Neural progenitor cell (in vitro differentiated cells): ENCODE measurements at regions not wholly inside any gene's neighbourhood (a gene's known extent, or its start where the extent isn't known, plus 50 kb on each side); places are given as distances from the start of the nearest gene placed in this dataset.

Experiments used
- DNase-seq: peaks from one replicate; pipeline ENCODE4 v3.0.0-alpha.2; 2016; ENCODE audit warnings: low spot score
- H2AFZ ChIP-seq: fragments of 200-600 bp; sonication (generic); replicated peaks from 2 replicates; pipeline ENCODE4 v1.6.1; 2016; ENCODE audit warnings: antibody characterized with exemption
- H3F3A ChIP-seq: fragments of 200-600 bp; sonication (generic); 2 replicates; pipeline ENCODE4 v1.6.1; 2016; ENCODE audit warnings: antibody characterized with exemption, low read depth
- H3K27ac ChIP-seq: fragments of 200-600 bp; sonication (generic); 2 replicates; pipeline ENCODE4 v1.5.1; 2016; ENCODE audit warnings: mild to moderate bottlenecking
- H3K27me3 ChIP-seq: fragments of 200-600 bp; sonication (generic); 2 replicates; pipeline ENCODE4 v1.6.1; 2016; ENCODE audit warnings: mild to moderate bottlenecking, moderate library complexity
- H3K36me3 ChIP-seq: fragments of 200-600 bp; sonication (generic); 2 replicates; pipeline ENCODE4 v1.5.1; 2016
- H3K4me1 ChIP-seq: fragments of 200-600 bp; sonication (generic); 2 replicates; pipeline ENCODE4 v1.6.1; 2016; ENCODE audit warnings: mixed run types
- H3K4me2 ChIP-seq: fragments of 200-600 bp; sonication (generic); 2 replicates; pipeline ENCODE4 v1.6.1; 2016
- H3K4me3 ChIP-seq: fragments of 200-600 bp; sonication (generic); 2 replicates; pipeline ENCODE4 v1.5.1; 2016
- H3K79me2 ChIP-seq: fragments of 200-600 bp; sonication (generic); 2 replicates; pipeline ENCODE4 v1.6.1; 2016; ENCODE audit warnings: low read depth
- H3K9ac ChIP-seq: fragments of 200-600 bp; sonication (generic); 2 replicates; pipeline ENCODE4 v1.6.1; 2016
- H3K9me3 ChIP-seq: fragments of 200-600 bp; sonication (generic); 2 replicates; pipeline ENCODE4 v1.5.1; 2016; ENCODE audit warnings: low read depth
- H4K20me1 ChIP-seq: fragments of 200-600 bp; sonication (generic); 2 replicates; pipeline ENCODE4 v1.6.1; 2016; ENCODE audit warnings: low read depth
- H3K27ac Mint-ChIP-seq: 3 replicates; pipeline ENCODE4 v1.8.0; 2021; ENCODE audit warnings: mixed read lengths
- H3K27me3 Mint-ChIP-seq: 2 replicates; pipeline ENCODE4 v1.8.0; 2022; ENCODE audit warnings: low read depth, mild to moderate bottlenecking, inconsistent platforms, moderate library complexity, mixed read lengths; ENCODE audit not compliant: insufficient read depth
- H3K36me3 Mint-ChIP-seq: 3 replicates; pipeline ENCODE4 v1.8.0; 2021; ENCODE audit warnings: mixed read lengths
- H3K4me1 Mint-ChIP-seq: 3 replicates; pipeline ENCODE4 v1.8.0; 2021; ENCODE audit warnings: mixed read lengths
- H3K4me3 Mint-ChIP-seq: 3 replicates; pipeline ENCODE4 v1.8.0; 2021; ENCODE audit warnings: mild to moderate bottlenecking, moderate library complexity, mixed read lengths
- H3K9me3 Mint-ChIP-seq: 3 replicates; pipeline ENCODE4 v1.8.0; 2020; ENCODE audit warnings: mixed read lengths
- CTCF ChIP-seq: fragments of 200-600 bp; sonication (generic); IDR thresholded peaks from 2 replicates; pipeline ENCODE4 v1.5.1; 2017; ENCODE audit warnings: antibody characterized with exemption, mild to moderate bottlenecking
- EZH2 ChIP-seq: fragments of 200-600 bp; sonication (generic); IDR thresholded peaks from 2 replicates; pipeline ENCODE4 v1.6.1; 2017; ENCODE audit warnings: antibody characterized with exemption, mild to moderate bottlenecking, moderate library complexity
- EZH2phosphoT487 ChIP-seq: fragments of 200-600 bp; sonication (generic); IDR thresholded peaks from 2 replicates; pipeline ENCODE4 v1.6.1; 2017; ENCODE audit warnings: antibody characterized with exemption

GRCh38 chr6:117200067-117200466 is 65.3 kb upstream of the VGLL2 start:
- Histone ChIP-seq H3F3A (no peaks in the 10 kb centered on the region), H3K27me3 (no peaks in the 10 kb centered on the region), H3K36me3 (no peaks in the 10 kb centered on the region), H2AFZ (no peak overlapping the region), H3K4me1 (peaks cover 5% of the 10 kb centered on the region), H3K4me2 (no peak overlapping the region), H3K27ac (no peak overlapping the region), H3K9me3 (no peaks in the 10 kb centered on the region), H4K20me1 (no peaks in the 10 kb centered on the region), H3K79me2 (no peaks in the 10 kb centered on the region), H3K9ac (no peak overlapping the region), H3K4me3 (no peak overlapping the region)
- no peak for DNase-seq
- no peak for TF ChIP-seq CTCF
- TF ChIP-seq EZH2 = no peak
- TF ChIP-seq EZH2phosphoT487 = no peak
- Mint-ChIP-seq H3K4me1 (peaks cover 9% of the 10 kb centered on the region), H3K36me3 (no peaks in the 10 kb centered on the region), H3K4me3 (no peak overlapping the region), H3K27me3 (peaks cover 2% of the 10 kb centered on the region), H3K9me3 (no peaks in the 10 kb centered on the region), H3K27ac (no peak overlapping the region)

- peaks cover 9% of the 10 kb centered on the region for H3K4me1 ChIP-seq
- no peaks in the 10 kb centered on the region for H3K36me3 ChIP-seq
- TF ChIP-seq CTCF (no peak), EZH2phosphoT487 (no peak), EZH2 (no peak)
- no peak overlapping the region for H3K9ac ChIP-seq
- Mint-ChIP-seq H3K9me3 (no peaks in the 10 kb centered on the region), H3K27me3 (peaks cover 2% of the 10 kb centered on the region), H3K4me1 (peaks cover 9% of the 10 kb centered on the region), H3K36me3 (no peaks in the 10 kb centered on the region), H3K27ac (no peak overlapping the region), H3K4me3 (no peak overlapping the region)
- no peak overlapping the region for H3K4me3 ChIP-seq
- no peak overlapping the region for H2AFZ ChIP-seq
- H3K27me3 ChIP-seq = no peaks in the 10 kb centered on the region
- no peak overlapping the region for H3K27ac ChIP-seq
- H4K20me1 ChIP-seq = no peaks in the 10 kb centered on the region
- H3F3A ChIP-seq = no peaks in the 10 kb centered on the region
- DNase-seq = no peak
- H3K4me2 ChIP-seq = no peak overlapping the region
- H3K79me2 ChIP-seq = no peaks in the 10 kb centered on the region
- H3K9me3 ChIP-seq = no peaks in the 10 kb centered on the region
Observed at GRCh38 chr6:117204903-117205302, 60.5 kb upstream of the VGLL2 start.

- Histone ChIP-seq H3K27ac (no peak overlapping the region), H3K9me3 (no peaks in the 10 kb centered on the region), H3K27me3 (no peaks in the 10 kb centered on the region), H3K4me1 (peaks cover 9% of the 10 kb centered on the region), H4K20me1 (no peaks in the 10 kb centered on the region), H3K4me2 (no peak overlapping the region), H3K36me3 (no peaks in the 10 kb centered on the region), H3F3A (no peaks in the 10 kb centered on the region), H3K4me3 (no peak overlapping the region), H3K79me2 (no peaks in the 10 kb centered on the region), H2AFZ (no peak overlapping the region), H3K9ac (no peak overlapping the region)
- no peak for DNase-seq
- Mint-ChIP-seq H3K4me3 (no peak overlapping the region), H3K27ac (no peak overlapping the region), H3K36me3 (no peaks in the 10 kb centered on the region), H3K9me3 (no peaks in the 10 kb centered on the region), H3K27me3 (peaks cover 2% of the 10 kb centered on the region), H3K4me1 (peaks cover 9% of the 10 kb centered on the region)
- TF ChIP-seq EZH2phosphoT487 (no peak), CTCF (no peak), EZH2 (no peak)
Observed at GRCh38 chr6:117205876-117206275, 59.5 kb upstream of the VGLL2 start.

- no peak overlapping the region for H3K4me3 ChIP-seq
- Mint-ChIP-seq H3K27me3 (peaks cover 2% of the 10 kb centered on the region), H3K27ac (no peak overlapping the region), H3K36me3 (no peaks in the 10 kb centered on the region), H3K9me3 (no peaks in the 10 kb centered on the region), H3K4me3 (no peak overlapping the region), H3K4me1 (peaks cover 9% of the 10 kb centered on the region)
- H3K4me1 ChIP-seq = peaks cover 9% of the 10 kb centered on the region
- no peak overlapping the region for H3K9ac ChIP-seq
- no peak for TF ChIP-seq CTCF
- no peak for TF ChIP-seq EZH2
- TF ChIP-seq EZH2phosphoT487 = no peak
- no peaks in the 10 kb centered on the region for H3K27me3 ChIP-seq
- H3K9me3 ChIP-seq = no peaks in the 10 kb centered on the region
- H3K4me2 ChIP-seq = no peak overlapping the region
- no peaks in the 10 kb centered on the region for H3K79me2 ChIP-seq
- no peaks in the 10 kb centered on the region for H3F3A ChIP-seq
- no peaks in the 10 kb centered on the region for H4K20me1 ChIP-seq
- no peak overlapping the region for H2AFZ ChIP-seq
- H3K27ac ChIP-seq = no peak overlapping the region
- no peaks in the 10 kb centered on the region for H3K36me3 ChIP-seq
- DNase-seq = no peak
Observed at GRCh38 chr6:117206522-117206921, 58.8 kb upstream of the VGLL2 start.
